Fibroblast of skin of right biceps (primary cell): ENCODE measurements at regions not wholly inside any gene's neighbourhood (a gene's known extent, or its start where the extent isn't known, plus 50 kb on each side); places are given as distances from the start of the nearest gene placed in this dataset.
A peak's percentile ranks its signal among the peaks of the same experiment; 100 is the strongest.

Source experiments
- DNase-seq: peaks from one replicate; pipeline ENCODE4 v3.0.0-alpha.2; 2013

- peak; percentile 20 for DNase-seq
Observed at GRCh38 chr4:137733174-137734141, 201.2 kb upstream of the PCDH18 start.

GRCh38 chr4:137722910-137723309 is 190.6 kb upstream of the PCDH18 start:
- no peak for DNase-seq

- no peak for DNase-seq
Observed at GRCh38 chr4:137711502-137711901, 179.2 kb upstream of the PCDH18 start.

- peak; percentile 28 for DNase-seq
Observed at GRCh38 chr4:137707626-137708025, 175.3 kb upstream of the PCDH18 start.

- DNase-seq = no peak
Observed at GRCh38 chr4:137707102-137707620, 174.9 kb upstream of the PCDH18 start.

GRCh38 chr4:137705171-137705783 is 173.0 kb upstream of the PCDH18 start:
- peak; percentile 90 for DNase-seq

GRCh38 chr4:137703195-137703594 is 170.9 kb upstream of the PCDH18 start:
- no peak for DNase-seq

- DNase-seq = no peak
Observed at GRCh38 chr4:137702512-137702911, 170.2 kb upstream of the PCDH18 start.

GRCh38 chr4:137701401-137701800 is 169.1 kb upstream of the PCDH18 start:
- DNase-seq = no peak

GRCh38 chr4:137700751-137701150 is 168.5 kb upstream of the PCDH18 start:
- peak; percentile 21 for DNase-seq

GRCh38 chr4:137700072-137700471 is 167.8 kb upstream of the PCDH18 start:
- DNase-seq = peak; percentile 75

- no peak for DNase-seq
Observed at GRCh38 chr4:137694138-137694537, 161.8 kb upstream of the PCDH18 start.

- no peak for DNase-seq
Observed at GRCh38 chr4:137693641-137694040, 161.3 kb upstream of the PCDH18 start.

GRCh38 chr4:137692205-137692604 is 159.9 kb upstream of the PCDH18 start:
- DNase-seq = no peak

GRCh38 chr4:137688651-137689050 is 156.4 kb upstream of the PCDH18 start:
- no peak for DNase-seq

GRCh38 chr4:137685357-137685756 is 153.1 kb upstream of the PCDH18 start:
- DNase-seq = peak; percentile 75

- DNase-seq = no peak
Observed at GRCh38 chr4:137681081-137681480, 148.8 kb upstream of the PCDH18 start.

- DNase-seq = peak; percentile 90
Observed at GRCh38 chr4:137678796-137679195, 146.5 kb upstream of the PCDH18 start.

GRCh38 chr4:137677863-137678262 is 145.6 kb upstream of the PCDH18 start:
- DNase-seq = peak; percentile 93

- no peak for DNase-seq
Observed at GRCh38 chr4:137676357-137676998, 144.2 kb upstream of the PCDH18 start.

GRCh38 chr4:137674066-137674465 is 141.8 kb upstream of the PCDH18 start:
- DNase-seq = peak; percentile 97

- DNase-seq = peak; percentile 57
Observed at GRCh38 chr4:137668885-137669545, 136.7 kb upstream of the PCDH18 start.

- DNase-seq = peak; percentile 93
Observed at GRCh38 chr4:137664416-137664815, 132.1 kb upstream of the PCDH18 start.
